ENCODE measurements at regions not wholly inside any gene's neighbourhood (a gene's known extent, or its start where the extent isn't known, plus 50 kb on each side); places are given as distances from the start of the nearest gene placed in this dataset.

GRCh38 chr13:75073786-75074185 lies 408.2 kb downstream of the TBC1D4 start:
- TF ChIP-seq CTCF (IDR thresholded peaks at IDR 0.05; ENCODE audit: low read depth, low read length) = no peak
- Histone ChIP-seq H3K27me3 (ENCODE audit: insufficient read depth, low read depth, severe bottlenecking) (no peaks in the 10 kb centered on the region), H3K36me3 (no peaks in the 10 kb centered on the region), H3K27ac (no peak overlapping the region), H3K4me3 (ENCODE audit: low read depth, low read length) (no peak overlapping the region), H3K9me3 (ENCODE audit: severe bottlenecking) (no peaks in the 10 kb centered on the region)
- no peak for DNase-seq

- no peak for DNase-seq
- Histone ChIP-seq H3K9me3 (ENCODE audit: severe bottlenecking) (no peaks in the 10 kb centered on the region), H3K27ac (no peak overlapping the region; the same call in 1 of the 2 replicates), H3K27me3 (ENCODE audit: insufficient read depth, low read depth, severe bottlenecking) (no peaks in the 10 kb centered on the region), H3K36me3 (no peaks in the 10 kb centered on the region), H3K4me3 (ENCODE audit: low read depth, low read length) (no peak overlapping the region)
- no peak for TF ChIP-seq CTCF (IDR thresholded peaks at IDR 0.05; ENCODE audit: low read depth, low read length)
Observed at GRCh38 chr13:75072891-75073290, 409.1 kb downstream of the TBC1D4 start.

- no peak for DNase-seq
- Histone ChIP-seq H3K27ac (no peak overlapping the region; the same call in 1 of the 2 replicates), H3K4me3 (ENCODE audit: low read depth, low read length) (no peak overlapping the region), H3K27me3 (ENCODE audit: insufficient read depth, low read depth, severe bottlenecking) (no peaks in the 10 kb centered on the region), H3K36me3 (no peaks in the 10 kb centered on the region), H3K9me3 (ENCODE audit: severe bottlenecking) (no peaks in the 10 kb centered on the region)
- no peak for TF ChIP-seq CTCF (IDR thresholded peaks at IDR 0.05; ENCODE audit: low read depth, low read length)
Observed at GRCh38 chr13:75072368-75072767, 409.6 kb downstream of the TBC1D4 start.

GRCh38 chr13:75071796-75072195 lies 410.2 kb downstream of the TBC1D4 start:
- Histone ChIP-seq H3K4me3 (ENCODE audit: low read depth, low read length) (no peak overlapping the region), H3K9me3 (ENCODE audit: severe bottlenecking) (no peaks in the 10 kb centered on the region), H3K27ac (no peak overlapping the region), H3K27me3 (ENCODE audit: insufficient read depth, low read depth, severe bottlenecking) (no peaks in the 10 kb centered on the region), H3K36me3 (no peaks in the 10 kb centered on the region)
- DNase-seq = no peak
- no peak for TF ChIP-seq CTCF (IDR thresholded peaks at IDR 0.05; ENCODE audit: low read depth, low read length)

- Histone ChIP-seq H3K27ac (no peak overlapping the region), H3K36me3 (no peaks in the 10 kb centered on the region), H3K27me3 (ENCODE audit: insufficient read depth, low read depth, severe bottlenecking) (no peaks in the 10 kb centered on the region), H3K9me3 (ENCODE audit: severe bottlenecking) (no peaks in the 10 kb centered on the region), H3K4me3 (ENCODE audit: low read depth, low read length) (no peak overlapping the region)
- no peak for TF ChIP-seq CTCF (IDR thresholded peaks at IDR 0.05; ENCODE audit: low read depth, low read length)
- DNase-seq = no peak
Observed at GRCh38 chr13:75071395-75071794, 410.6 kb downstream of the TBC1D4 start.

GRCh38 chr13:75061909-75062308 lies 420.1 kb downstream of the TBC1D4 start:
- no peak for TF ChIP-seq CTCF (IDR thresholded peaks at IDR 0.05; ENCODE audit: low read depth, low read length)
- no peak for DNase-seq
- H3K9me3 ChIP-seq (ENCODE audit: severe bottlenecking) = no peaks in the 10 kb centered on the region
- no peak overlapping the region for H3K4me3 ChIP-seq (ENCODE audit: low read depth, low read length)
- H3K27ac ChIP-seq = no peak overlapping the region
- H3K27me3 ChIP-seq (ENCODE audit: insufficient read depth, low read depth, severe bottlenecking) = no peaks in the 10 kb centered on the region
- H3K36me3 ChIP-seq = no peaks in the 10 kb centered on the region

Measured in WERI-Rb-1 (cell line).